Natural killer cell treated with Interleukin-12 subunit alpha and Interleukin-12 subunit beta and Interleukin-15 and Interleukin-18, amount 100 ng/mL, for 72 hours (primary cell): ENCODE measurements at regions not wholly inside any gene's neighbourhood (a gene's known extent, or its start where the extent isn't known, plus 50 kb on each side); places are given as distances from the start of the nearest gene placed in this dataset.
"Not testable (repeated sequence)": the region's sequence is repeated elsewhere in the genome, so short reads cannot be mapped to it uniquely, and the experiment has no call there.

Experiments used
- ATAC-seq, 2 donors: fragments of 150-1000 bp; cut with Tn5 transposase in 1 of 2; sonication (Bioruptor Pico), chemical (Tn5 transposase) in 1 of 2; 2 replicates each; pipeline ENCODE4 v1.10.0; 2021
- DNase-seq: peaks from one replicate; pipeline ENCODE4 v3.0.0; 2022; ENCODE audit warnings: low spot score
- H3K27ac Mint-ChIP-seq, 2 donors: 1 replicate in 1 of 2; 2 replicates in 1 of 2; pipeline ENCODE4 v1.8.0; 2022; ENCODE audit warnings: mixed read lengths in 2 of 2, mild to moderate bottlenecking in 1 of 2, moderate library complexity in 1 of 2
- H3K27me3 Mint-ChIP-seq, 2 donors: 1 replicate in 1 of 2; 2 replicates in 1 of 2; pipeline ENCODE4 v1.8.0; 2022; ENCODE audit warnings: mixed read lengths in 2 of 2
- H3K36me3 Mint-ChIP-seq: one replicate; pipeline ENCODE4 v1.8.0; 2022; ENCODE audit warnings: mixed read lengths
- H3K4me1 Mint-ChIP-seq, 2 donors: 1 replicate in 1 of 2; 2 replicates in 1 of 2; pipeline ENCODE4 v1.8.0; 2022; ENCODE audit warnings: low read depth in 2 of 2, mixed read lengths in 2 of 2, mild to moderate bottlenecking in 1 of 2
- H3K4me3 Mint-ChIP-seq: one replicate; pipeline ENCODE4 v1.8.0; 2022; ENCODE audit warnings: mixed read lengths
- H3K9me3 Mint-ChIP-seq: 2 replicates; pipeline ENCODE4 v1.8.0; 2022; ENCODE audit warnings: mixed read lengths

DNA sequence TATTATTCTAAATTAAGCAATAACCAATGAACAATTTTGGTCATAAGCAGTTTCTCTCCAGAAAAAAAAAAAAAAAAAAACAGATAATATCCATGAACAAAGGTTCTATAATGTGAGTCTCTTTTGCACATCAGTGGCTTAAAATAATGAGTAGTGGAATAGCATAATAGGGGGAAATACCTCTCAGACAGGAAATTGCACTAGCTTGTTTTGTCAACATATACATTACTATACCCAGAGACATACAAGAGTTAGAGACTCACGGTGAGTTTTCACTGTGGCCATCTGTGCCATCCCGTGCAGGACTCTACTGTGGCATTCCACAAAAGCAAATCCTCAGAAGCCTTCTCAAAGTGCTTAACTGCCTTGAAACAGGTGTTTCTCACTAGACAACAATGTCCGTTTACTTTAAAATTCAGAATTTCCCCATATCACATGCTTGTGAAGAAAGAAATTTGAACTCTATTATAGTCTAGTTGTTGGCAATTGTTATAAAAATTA is 697.9 kb downstream of the USP25 start:
- Mint-ChIP-seq H3K4me1 (no peaks in the 10 kb centered on the region), H3K27ac (no peak overlapping the region), H3K27me3 (no peaks in the 10 kb centered on the region), H3K9me3 (no peaks in the 10 kb centered on the region), H3K36me3 (no peaks in the 10 kb centered on the region), H3K4me3 (no peak overlapping the region)
- DNase-seq (no peak), ATAC-seq (no peak)

DNA sequence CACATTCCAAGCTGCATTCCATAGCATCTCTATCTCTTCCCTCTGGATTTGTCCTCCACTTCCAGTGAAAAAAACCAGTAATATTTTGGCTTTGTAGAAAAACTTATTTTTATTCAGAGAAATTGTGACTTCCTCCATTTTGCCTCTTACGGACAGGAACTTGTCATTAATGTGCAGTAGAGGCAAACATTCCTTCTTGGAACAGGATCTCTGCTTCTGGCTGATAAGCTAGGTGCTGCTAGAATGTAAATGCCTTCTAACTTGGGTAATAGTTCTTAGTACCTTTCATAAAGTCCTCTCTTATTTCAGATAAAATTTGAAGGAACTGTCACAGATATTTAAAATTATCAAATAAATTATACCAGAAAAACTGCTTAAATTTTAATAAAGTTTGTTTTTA is 707.8 kb downstream of the USP25 start:
- Mint-ChIP-seq H3K27me3 (no peaks in the 10 kb centered on the region), H3K36me3 (peaks cover 5% of the 10 kb centered on the region), H3K9me3 (peaks cover 3% of the 10 kb centered on the region)

DNA sequence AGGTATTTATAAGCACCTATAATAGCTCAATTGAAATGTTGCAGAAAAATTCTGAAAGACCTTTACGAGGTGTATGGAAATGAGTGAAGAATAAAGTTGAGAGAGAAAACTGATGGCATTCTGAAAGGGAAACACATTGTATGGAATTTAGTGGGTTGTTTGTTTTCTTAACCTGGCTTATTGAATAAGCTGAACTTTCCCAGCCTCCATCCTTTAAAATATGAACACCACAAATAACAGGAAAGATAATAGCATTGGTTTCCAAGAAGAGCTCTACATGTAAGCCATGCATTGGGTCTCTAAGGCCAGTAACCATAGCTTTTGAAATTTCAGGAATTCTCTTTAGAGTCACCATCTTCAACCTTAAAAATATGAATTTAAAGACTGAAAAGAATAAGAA is 709.0 kb downstream of the USP25 start:
- Mint-ChIP-seq H3K27me3 (no peaks in the 10 kb centered on the region), H3K27ac (no peak overlapping the region), H3K4me1 (no peaks in the 10 kb centered on the region), H3K4me3 (no peak overlapping the region), H3K9me3 (peaks cover 3% of the 10 kb centered on the region), H3K36me3 (peaks cover 5% of the 10 kb centered on the region)
- ATAC-seq (no peak), DNase-seq (no peak)

More for the DNA sequence above, 707.8 kb downstream of the USP25 start:
- ATAC-seq (no peak), DNase-seq (no peak)
- H3K4me1 Mint-ChIP-seq = no peaks in the 10 kb centered on the region
- H3K27ac Mint-ChIP-seq = no peak overlapping the region
- H3K4me3 Mint-ChIP-seq = no peak overlapping the region

DNA sequence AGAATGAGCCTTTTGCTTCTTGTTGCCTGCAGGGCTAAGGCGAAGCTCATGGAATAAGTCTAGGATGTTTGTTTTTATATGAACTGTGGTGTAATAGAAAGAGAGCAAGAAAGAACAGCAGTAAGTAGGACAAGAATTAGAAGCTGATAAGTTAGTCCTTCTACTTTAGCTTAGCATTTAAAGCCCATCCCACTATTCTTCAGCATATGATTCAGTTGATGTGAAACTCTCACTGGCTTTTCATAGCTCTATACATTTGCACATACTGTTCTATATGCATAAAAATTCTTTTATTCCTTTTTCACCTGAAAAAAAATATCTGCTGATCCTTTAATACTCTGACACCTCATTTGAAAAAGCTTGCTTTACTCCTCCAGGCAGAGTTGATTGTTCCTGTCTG is 712.0 kb downstream of the USP25 start:
- H3K4me1 Mint-ChIP-seq = no peaks in the 10 kb centered on the region
- peaks cover 6% of the 10 kb centered on the region for H3K9me3 Mint-ChIP-seq
- no peak overlapping the region for H3K27ac Mint-ChIP-seq
- no peaks in the 10 kb centered on the region for H3K27me3 Mint-ChIP-seq
- no peak overlapping the region for H3K4me3 Mint-ChIP-seq
- no peaks in the 10 kb centered on the region for H3K36me3 Mint-ChIP-seq
- ATAC-seq (no peak), DNase-seq (no peak)

DNA sequence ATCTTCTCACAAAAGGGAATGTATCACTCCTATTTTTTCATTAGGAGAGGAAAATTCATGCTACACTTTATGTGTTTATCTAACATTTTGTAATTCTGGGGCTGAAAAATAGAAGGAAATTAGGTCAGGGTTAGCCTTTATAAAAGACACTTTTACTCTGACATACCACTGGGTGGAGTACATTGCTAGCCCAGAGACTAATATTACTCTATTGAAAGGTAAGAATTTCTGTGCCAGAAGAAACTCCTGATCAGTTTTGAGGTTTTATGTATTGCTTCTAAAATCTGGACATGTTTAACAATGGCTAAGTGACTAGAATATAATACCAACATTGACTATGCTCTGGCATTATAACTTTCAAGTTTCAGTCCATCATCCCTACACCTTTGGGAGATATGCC is 724.6 kb downstream of the USP25 start:
- Mint-ChIP-seq H3K27ac (no peak overlapping the region), H3K4me1 (no peaks in the 10 kb centered on the region), H3K9me3 (peaks cover 12% of the 10 kb centered on the region), H3K27me3 (no peaks in the 10 kb centered on the region), H3K36me3 (peaks cover 3% of the 10 kb centered on the region), H3K4me3 (no peak overlapping the region)
- ATAC-seq (no peak), DNase-seq (no peak)

DNA sequence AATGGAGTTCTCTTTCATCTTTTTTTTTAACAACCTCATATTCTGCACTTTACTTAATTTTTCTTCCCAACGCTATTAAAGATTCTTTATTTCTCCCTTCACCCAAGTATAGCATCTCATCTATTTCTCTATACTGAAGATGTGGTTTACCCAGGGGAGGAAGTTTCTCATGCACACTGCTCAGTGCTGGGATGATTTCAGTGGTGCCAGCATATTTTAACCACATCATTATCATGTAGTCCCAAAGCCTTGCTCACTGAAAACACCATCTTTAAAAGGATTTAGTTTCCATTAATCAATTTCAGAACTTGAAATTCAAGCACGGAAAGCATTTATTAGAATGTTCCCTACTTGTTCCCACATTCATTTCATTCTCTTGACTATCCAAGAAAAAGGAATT is 725.7 kb downstream of the USP25 start:
- Mint-ChIP-seq H3K27ac (no peak overlapping the region), H3K36me3 (peaks cover 7% of the 10 kb centered on the region), H3K4me1 (no peaks in the 10 kb centered on the region), H3K4me3 (no peak overlapping the region), H3K27me3 (no peaks in the 10 kb centered on the region), H3K9me3 (peaks cover 15% of the 10 kb centered on the region)
- DNase-seq (no peak), ATAC-seq (no peak)

DNA sequence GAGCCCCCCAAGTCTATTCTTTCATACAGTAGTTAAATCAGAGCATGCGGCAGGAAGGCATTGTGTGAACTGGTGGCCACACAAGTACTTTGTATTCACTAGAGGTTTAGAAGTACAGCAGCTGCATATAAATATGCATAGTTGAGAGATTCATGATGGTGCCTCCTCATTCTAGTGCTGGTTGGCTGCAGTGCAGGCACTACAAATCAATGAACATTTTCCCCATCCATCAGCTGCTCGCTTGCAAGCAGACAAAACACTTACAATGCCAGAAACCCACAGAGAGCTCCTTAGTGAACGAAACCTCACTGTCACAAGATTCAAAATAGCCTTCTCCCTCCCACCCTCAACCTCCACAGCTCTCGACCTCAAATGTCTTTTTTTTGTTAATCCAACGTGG is 726.2 kb downstream of the USP25 start:
- Mint-ChIP-seq H3K9me3 (peaks cover 16% of the 10 kb centered on the region), H3K36me3 (peaks cover 8% of the 10 kb centered on the region), H3K4me3 (no peak overlapping the region), H3K27me3 (no peaks in the 10 kb centered on the region), H3K27ac (no peak overlapping the region), H3K4me1 (no peaks in the 10 kb centered on the region)
- DNase-seq (no peak), ATAC-seq (no peak)

DNA sequence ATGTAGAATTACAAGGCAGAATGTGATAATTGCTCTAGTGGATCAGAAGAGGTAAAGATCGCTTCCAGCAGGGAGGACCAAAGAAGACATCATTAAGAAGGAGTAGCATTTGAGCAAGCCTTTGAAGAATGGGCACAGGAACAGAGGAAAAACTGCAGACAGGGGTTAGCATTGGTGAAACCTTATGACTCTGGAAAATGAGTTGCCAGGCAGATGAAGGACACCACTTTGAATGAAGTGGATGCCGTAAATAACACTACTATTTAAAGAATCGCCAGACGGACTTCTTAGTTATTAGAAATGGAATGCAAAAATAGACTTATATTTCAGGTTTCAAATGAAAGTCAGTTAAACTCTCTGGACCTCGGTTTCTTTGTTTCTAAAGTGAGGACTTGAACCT is 727.7 kb downstream of the USP25 start:
- Mint-ChIP-seq H3K27me3 (no peaks in the 10 kb centered on the region), H3K4me3 (no peak overlapping the region), H3K9me3 (peaks cover 19% of the 10 kb centered on the region), H3K36me3 (peaks cover 12% of the 10 kb centered on the region), H3K27ac (no peak overlapping the region), H3K4me1 (no peaks in the 10 kb centered on the region)
- DNase-seq = no peak
- no peak for ATAC-seq

DNA sequence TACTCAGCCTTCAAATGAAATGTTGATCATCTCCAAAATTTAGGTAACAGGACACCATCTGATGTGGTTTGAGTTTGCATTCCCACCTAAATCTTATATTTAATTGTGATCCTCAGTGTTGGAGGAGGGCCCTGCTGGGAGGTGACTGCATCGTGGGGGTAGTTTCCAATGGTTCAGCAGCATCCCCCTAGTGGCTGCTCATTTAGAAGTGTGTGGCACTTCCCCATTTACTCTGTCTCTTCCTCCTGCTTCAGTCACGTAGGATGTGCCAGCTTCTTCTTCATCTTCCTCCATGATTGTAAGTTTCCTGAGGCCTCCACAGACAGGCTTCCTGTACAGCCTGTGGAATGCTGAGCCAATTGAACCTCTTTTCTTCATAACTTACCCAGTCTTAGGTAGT is 731.2 kb downstream of the USP25 start:
- ATAC-seq (no peak), DNase-seq (no peak)
- no peak overlapping the region for H3K4me3 Mint-ChIP-seq
- no peak overlapping the region for H3K27ac Mint-ChIP-seq
- H3K9me3 Mint-ChIP-seq = peaks cover 18% of the 10 kb centered on the region
- no peaks in the 10 kb centered on the region for H3K4me1 Mint-ChIP-seq
- peaks cover 18% of the 10 kb centered on the region for H3K36me3 Mint-ChIP-seq
- no peaks in the 10 kb centered on the region for H3K27me3 Mint-ChIP-seq

DNA sequence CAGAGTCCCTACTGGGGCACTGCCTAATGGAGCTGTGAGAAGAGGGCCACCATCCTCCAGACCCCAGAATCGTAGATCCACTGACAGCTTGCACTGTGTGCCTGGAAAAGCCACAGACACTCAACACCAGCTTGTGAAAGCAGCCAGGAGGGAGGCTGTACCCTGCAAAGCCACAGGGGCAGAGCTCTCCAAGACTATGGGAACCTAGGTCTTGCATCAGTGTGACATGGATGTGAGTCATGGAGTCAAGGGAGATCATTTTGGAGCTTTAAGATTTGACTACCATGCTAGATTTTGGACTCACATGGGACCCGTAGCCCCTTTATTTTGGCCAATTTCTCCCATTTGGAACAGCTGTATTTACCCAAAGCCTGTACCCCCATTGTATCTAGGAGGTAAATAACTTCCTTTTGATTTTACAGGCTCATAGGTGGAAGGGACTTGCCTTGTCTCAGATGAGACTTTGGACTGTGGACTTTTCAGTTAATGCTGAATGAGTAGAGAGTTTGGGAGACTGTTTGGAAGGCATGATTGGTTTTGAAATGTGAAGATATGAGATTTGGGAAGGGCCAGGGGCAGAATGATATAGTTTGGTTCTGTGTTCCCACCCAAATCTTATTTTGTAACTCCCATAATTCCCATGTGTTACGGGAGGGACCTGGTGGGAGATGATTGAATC is 734.6 kb downstream of the USP25 start:
- Mint-ChIP-seq H3K9me3 (peaks cover 22% of the 10 kb centered on the region), H3K36me3 (peaks cover 15% of the 10 kb centered on the region)
- H3K27ac Mint-ChIP-seq, ATAC-seq, H3K27me3 Mint-ChIP-seq, DNase-seq, H3K4me1 Mint-ChIP-seq, H3K4me3 Mint-ChIP-seq: not testable (repeated sequence)

DNA sequence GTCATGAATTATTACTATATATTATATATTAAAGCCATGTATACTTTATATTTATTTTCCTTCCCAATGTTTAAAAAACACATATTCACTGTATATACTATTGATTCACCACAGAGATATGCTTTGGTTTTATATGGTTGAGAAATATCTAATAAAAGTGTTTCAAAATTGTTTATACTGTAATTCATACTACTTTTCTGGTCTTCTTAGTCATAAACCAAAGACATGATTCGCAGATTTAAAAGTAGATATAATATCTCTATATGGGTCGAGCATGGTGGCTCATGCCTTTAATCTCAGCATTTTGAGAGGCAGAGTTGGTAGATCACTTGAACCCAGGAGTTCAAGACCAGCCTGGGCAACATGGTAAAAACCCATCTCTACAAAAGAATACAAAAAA is 738.4 kb downstream of the USP25 start:
- DNase-seq (no peak), ATAC-seq (no peak)
- Mint-ChIP-seq H3K27me3 (no peaks in the 10 kb centered on the region), H3K9me3 (peaks cover 15% of the 10 kb centered on the region), H3K4me1 (no peaks in the 10 kb centered on the region), H3K27ac (no peak overlapping the region), H3K4me3 (no peak overlapping the region), H3K36me3 (peaks cover 3% of the 10 kb centered on the region)

DNA sequence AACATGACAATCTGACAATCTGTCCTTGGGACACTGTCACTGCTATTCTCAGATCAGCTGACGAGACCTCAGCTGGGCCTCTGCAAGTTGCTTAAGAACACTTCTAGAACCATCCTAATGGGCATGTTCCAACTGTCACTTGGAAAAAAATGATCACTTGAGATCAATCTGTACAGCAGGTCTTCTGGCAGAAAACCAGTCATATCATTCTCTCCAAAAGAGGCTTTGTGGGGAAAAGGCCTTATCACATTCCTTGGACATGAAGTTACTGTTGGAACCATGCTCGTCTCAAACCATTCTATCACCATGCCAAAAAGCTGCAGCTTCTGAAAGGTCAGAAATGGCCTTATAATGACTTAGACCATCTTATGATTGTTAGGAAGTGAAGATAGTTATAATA is 744.2 kb downstream of the USP25 start:
- peaks cover 9% of the 10 kb centered on the region for H3K9me3 Mint-ChIP-seq
- no peak overlapping the region for H3K27ac Mint-ChIP-seq
- no peak for DNase-seq

DNA sequence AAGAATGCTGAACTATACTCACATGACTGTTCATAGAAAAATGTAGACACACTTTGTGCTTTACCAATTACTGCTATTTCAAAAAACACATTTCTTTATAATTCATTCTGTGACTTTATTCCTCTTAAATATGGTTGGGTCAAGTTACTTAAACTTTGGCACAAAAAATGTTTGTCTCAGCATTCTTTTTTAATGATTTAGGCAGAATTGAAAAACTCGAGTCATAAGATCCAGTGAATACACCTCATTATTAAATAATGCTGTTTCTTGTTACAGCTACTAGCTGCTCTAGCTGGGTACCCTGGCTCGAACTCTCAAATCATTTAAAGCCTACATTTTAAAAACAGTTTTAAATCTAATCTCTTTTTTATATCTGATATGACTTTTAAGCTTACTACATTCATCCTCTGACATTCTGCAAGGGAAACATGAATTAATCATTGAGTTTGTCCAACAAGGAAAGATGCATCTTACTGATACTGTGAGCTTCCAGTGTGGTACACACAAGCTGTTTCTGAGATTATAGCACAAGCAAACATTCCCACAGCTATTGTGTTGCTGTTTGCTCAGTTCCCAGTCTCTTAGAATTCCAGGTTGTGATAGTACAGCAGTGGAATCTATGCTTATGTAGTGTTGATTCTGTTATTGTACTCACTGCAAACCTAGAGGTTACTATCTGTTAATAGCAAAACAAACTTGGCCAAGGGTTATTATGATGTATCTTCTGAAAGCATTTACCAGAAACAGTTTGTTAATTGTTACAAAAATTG is 746.5 kb downstream of the USP25 start:
- Mint-ChIP-seq H3K27me3 (no peaks in the 10 kb centered on the region), H3K36me3 (peaks cover 11% of the 10 kb centered on the region), H3K4me3 (no peak overlapping the region), H3K27ac (no peak overlapping the region), H3K9me3 (peaks cover 11% of the 10 kb centered on the region), H3K4me1 (no peaks in the 10 kb centered on the region)
- ATAC-seq (no peak), DNase-seq (no peak)

More for the DNA sequence above, 744.2 kb downstream of the USP25 start:
- H3K4me1 Mint-ChIP-seq = no peaks in the 10 kb centered on the region
- H3K27me3 Mint-ChIP-seq = no peaks in the 10 kb centered on the region
- peaks cover 4% of the 10 kb centered on the region for H3K36me3 Mint-ChIP-seq
- no peak for ATAC-seq
- no peak overlapping the region for H3K4me3 Mint-ChIP-seq

DNA sequence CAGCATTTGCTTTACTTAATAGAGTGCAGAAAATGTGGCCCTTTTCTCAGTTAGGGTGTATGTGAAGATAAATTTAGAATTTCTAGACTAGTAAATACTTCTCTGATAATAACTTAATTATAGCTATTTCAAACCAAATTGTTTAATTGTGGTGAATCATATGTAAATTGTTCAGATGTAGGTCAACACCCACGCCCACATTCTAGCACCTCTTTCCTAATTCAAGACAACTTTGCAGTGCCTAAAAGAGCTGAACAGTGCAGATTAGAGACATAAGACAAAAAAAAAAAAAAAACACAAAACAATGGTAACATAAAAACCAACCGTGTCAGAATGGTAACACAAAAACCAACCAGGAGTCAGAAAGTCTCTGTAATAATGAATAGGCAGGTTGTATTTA is 758.3 kb downstream of the USP25 start:
- ATAC-seq = no peak
- Mint-ChIP-seq H3K4me3 (no peak overlapping the region), H3K9me3 (peaks cover 14% of the 10 kb centered on the region), H3K36me3 (peaks cover 3% of the 10 kb centered on the region), H3K4me1 (no peaks in the 10 kb centered on the region), H3K27ac (no peak overlapping the region), H3K27me3 (no peaks in the 10 kb centered on the region)
- no peak for DNase-seq
